GM23338 (cell line): ENCODE measurements at regions not wholly inside any gene's neighbourhood (a gene's known extent, or its start where the extent isn't known, plus 50 kb on each side); places are given as distances from the start of the nearest gene placed in this dataset.

Experiments
- ATAC-seq: fragments of 200-7000 bp; cut with Tn5 transposase; 3 replicates; pipeline ENCODE4 v1.9.1; 2020
- DNase-seq: peaks from one replicate; pipeline ENCODE4 v3.0.0-alpha.2; 2015; ENCODE audit warnings: low spot score
- H2AFZ ChIP-seq: fragments of 200-600 bp; sonication (generic); 2 replicates; pipeline ENCODE4 v1.8.0; 2016; ENCODE audit warnings: antibody characterized with exemption, mild to moderate bottlenecking, moderate library complexity
- H3F3A ChIP-seq: fragments of 200-600 bp; sonication (generic); replicated peaks from 2 replicates; pipeline ENCODE4 v1.8.0; 2017; ENCODE audit warnings: antibody characterized with exemption, mixed run types, low read depth
- H3K27ac ChIP-seq: fragments of 200-600 bp; sonication (generic); 2 replicates; pipeline ENCODE4 v1.6.1; 2016; ENCODE audit warnings: low read depth
- H3K27me3 ChIP-seq: fragments of 200-600 bp; sonication (generic); 2 replicates; pipeline ENCODE4 v1.8.0; 2016; ENCODE audit warnings: mild to moderate bottlenecking, mixed run types, moderate library complexity; ENCODE audit not compliant: insufficient read depth
- H3K36me3 ChIP-seq: fragments of 200-600 bp; sonication (generic); 2 replicates; pipeline ENCODE4 v1.8.0; 2016; ENCODE audit warnings: mild to moderate bottlenecking; ENCODE audit not compliant: insufficient read depth
- H3K4me1 ChIP-seq: fragments of 200-600 bp; sonication (generic); 2 replicates; pipeline ENCODE4 v1.8.0; 2016; ENCODE audit warnings: mild to moderate bottlenecking, moderate library complexity; ENCODE audit not compliant: insufficient read depth
- H3K4me2 ChIP-seq: fragments of 200-600 bp; sonication (generic); 2 replicates; pipeline ENCODE4 v1.7.1; 2017; ENCODE audit warnings: mixed run types
- H3K4me3 ChIP-seq: fragments of 200-600 bp; sonication (generic); 2 replicates; pipeline ENCODE4 v1.6.1; 2016; ENCODE audit warnings: mixed run types
- H3K79me2 ChIP-seq: fragments of 200-600 bp; sonication (generic); replicated peaks from 2 replicates; pipeline ENCODE4 v1.8.0; 2017; ENCODE audit warnings: mild to moderate bottlenecking; ENCODE audit not compliant: insufficient read depth
- H3K9me2 ChIP-seq: fragments of 200-600 bp; sonication (generic); 2 replicates; pipeline ENCODE4 v1.8.0; 2017; ENCODE audit not compliant: insufficient read depth
- H4K20me1 ChIP-seq: fragments of 200-600 bp; sonication (generic); replicated peaks from 2 replicates; pipeline ENCODE4 v1.8.0; 2017; ENCODE audit warnings: mild to moderate bottlenecking; ENCODE audit not compliant: insufficient read depth
- H3K27ac Mint-ChIP-seq: 2 replicates; pipeline ENCODE4 v1.8.0; 2020; ENCODE audit warnings: inconsistent platforms, mild to moderate bottlenecking, moderate library complexity, mixed read lengths
- H3K27me3 Mint-ChIP-seq: 3 replicates; pipeline ENCODE4 v1.8.0; 2022; ENCODE audit warnings: low read depth, mild to moderate bottlenecking, moderate library complexity, mixed read lengths, inconsistent platforms; ENCODE audit not compliant: insufficient read depth, poor library complexity
- H3K36me3 Mint-ChIP-seq: 3 replicates; pipeline ENCODE4 v1.8.0; 2021; ENCODE audit warnings: low read depth, mild to moderate bottlenecking, inconsistent platforms, moderate library complexity, mixed read lengths
- H3K4me1 Mint-ChIP-seq: 3 replicates; pipeline ENCODE4 v1.8.0; 2020; ENCODE audit warnings: mild to moderate bottlenecking, inconsistent platforms, mixed read lengths
- H3K4me3 Mint-ChIP-seq: 3 replicates; pipeline ENCODE4 v1.8.0; 2021; ENCODE audit warnings: moderate library complexity, mild to moderate bottlenecking, inconsistent platforms, mixed read lengths
- H3K9me3 Mint-ChIP-seq: 3 replicates; pipeline ENCODE4 v1.8.0; 2020; ENCODE audit warnings: moderate library complexity, mild to moderate bottlenecking, inconsistent platforms, mixed read lengths
- JUNB ChIP-seq: IDR thresholded peaks from one replicate; pipeline ENCODE4 v1.6.1; 2016; ENCODE audit warnings: antibody characterized with exemption; ENCODE audit not compliant: unreplicated experiment
- POLR2AphosphoS5 ChIP-seq: IDR thresholded peaks from 2 replicates; pipeline ENCODE4 v1.6.1; 2016; ENCODE audit warnings: antibody characterized with exemption, low read depth
- STAT1 ChIP-seq: IDR thresholded peaks from one replicate; pipeline ENCODE4 v1.6.1; 2016; ENCODE audit warnings: antibody characterized with exemption; ENCODE audit not compliant: unreplicated experiment
- ZNF331 ChIP-seq: fragments of 250-450 bp; sonication (Bioruptor Pico); IDR thresholded peaks from 2 replicates; pipeline ENCODE4 v1.5.0; 2020; ENCODE audit warnings: low read depth, mild to moderate bottlenecking, moderate library complexity
- ZNF462 ChIP-seq: fragments of 250-450 bp; sonication (Bioruptor Pico); IDR thresholded peaks from 2 replicates; pipeline ENCODE4 v1.5.0; 2020; ENCODE audit warnings: mild to moderate bottlenecking, moderate library complexity
- TF ChIP-seq, protein P1 (sequence below): IDR thresholded peaks from one replicate; pipeline ENCODE4 v1.6.1; 2018; ENCODE audit warnings: antibody characterized with exemption; ENCODE audit not compliant: unreplicated experiment
- TF ChIP-seq, protein P2 (sequence below): IDR thresholded peaks from 2 replicates; pipeline ENCODE4 v1.6.1; 2016; ENCODE audit warnings: antibody characterized with exemption

DNA sequence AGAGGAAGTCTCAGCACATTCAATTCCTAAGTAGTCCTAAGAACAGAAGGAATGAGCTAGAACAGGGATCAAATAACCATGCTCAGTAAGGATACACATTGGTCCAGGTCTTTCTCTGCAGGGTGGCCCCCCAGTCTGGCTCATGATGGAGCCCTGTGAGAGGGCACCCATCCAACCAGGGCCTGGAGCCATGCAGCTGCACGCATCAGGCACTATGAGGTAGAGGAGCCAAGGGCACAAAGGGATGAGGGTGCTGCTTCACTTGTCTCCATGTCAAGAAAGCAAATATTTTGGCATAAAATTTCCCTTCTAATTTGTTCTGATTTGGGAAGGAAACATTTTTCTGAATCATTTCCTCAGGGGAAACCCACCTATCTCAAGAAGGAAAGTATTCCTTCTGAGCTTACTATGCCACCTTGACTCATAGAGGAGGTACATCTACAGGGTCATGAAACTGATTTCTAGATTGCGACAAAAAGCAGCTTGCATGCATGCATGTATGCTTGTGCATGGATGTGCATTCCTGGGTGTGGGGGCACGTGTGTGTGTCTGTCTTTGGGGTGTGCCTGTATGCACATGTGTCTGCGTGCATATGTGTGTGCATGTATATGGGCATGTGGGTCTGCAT is 600.3 kb downstream of the MID1IP1 start:
- no peak for TF ChIP-seq POLR2AphosphoS5
- Histone ChIP-seq H4K20me1 (no peaks in the 10 kb centered on the region), H3K27ac (no peak overlapping the region), H2AFZ (no peak overlapping the region), H3K4me1 (no peaks in the 10 kb centered on the region), H3K27me3 (no peaks in the 10 kb centered on the region), H3K9me2 (no peaks in the 10 kb centered on the region), H3K36me3 (no peaks in the 10 kb centered on the region), H3K4me2 (no peak overlapping the region), H3K4me3 (no peak overlapping the region), H3K79me2 (no peaks in the 10 kb centered on the region), H3F3A (no peaks in the 10 kb centered on the region)
- Mint-ChIP-seq H3K4me1 (no peaks in the 10 kb centered on the region; the same call in 2 of the 3 replicates), H3K9me3 (no peaks in the 10 kb centered on the region; the same call in 2 of the 3 replicates), H3K36me3 (no peaks in the 10 kb centered on the region), H3K4me3 (no peak overlapping the region), H3K27ac (no peak overlapping the region; the same call in 1 of the 2 replicates), H3K27me3 (no peaks in the 10 kb centered on the region)
- no peak for DNase-seq
- ATAC-seq = no peak

DNA sequence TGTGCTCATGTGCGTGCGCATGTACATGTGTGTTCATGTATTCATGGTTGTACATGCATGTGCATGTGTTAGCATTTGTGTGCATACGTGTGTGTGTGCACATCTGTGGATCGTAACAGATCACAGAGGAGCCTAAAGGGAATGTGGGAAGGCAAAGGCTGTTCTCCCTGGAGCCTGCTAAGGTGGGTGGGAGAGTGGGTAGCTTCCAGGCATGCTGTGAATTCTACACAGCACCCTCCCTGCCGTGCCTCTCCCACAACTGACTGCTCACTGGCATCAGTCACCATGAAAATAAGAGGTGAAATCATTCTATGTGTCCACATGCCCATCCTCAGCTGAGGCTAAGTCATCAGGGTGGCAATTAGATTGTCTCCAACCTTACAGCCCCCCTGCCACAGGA is 600.9 kb downstream of the MID1IP1 start:
- H3K79me2 ChIP-seq = no peaks in the 10 kb centered on the region
- TF ChIP-seq ZNF331 (CRISPR knock-in tag) (no peak), ZNF462 (CRISPR knock-in tag) (no peak), JUNB (no peak), STAT1 (no peak)
- TF ChIP-seq, protein P1, sequence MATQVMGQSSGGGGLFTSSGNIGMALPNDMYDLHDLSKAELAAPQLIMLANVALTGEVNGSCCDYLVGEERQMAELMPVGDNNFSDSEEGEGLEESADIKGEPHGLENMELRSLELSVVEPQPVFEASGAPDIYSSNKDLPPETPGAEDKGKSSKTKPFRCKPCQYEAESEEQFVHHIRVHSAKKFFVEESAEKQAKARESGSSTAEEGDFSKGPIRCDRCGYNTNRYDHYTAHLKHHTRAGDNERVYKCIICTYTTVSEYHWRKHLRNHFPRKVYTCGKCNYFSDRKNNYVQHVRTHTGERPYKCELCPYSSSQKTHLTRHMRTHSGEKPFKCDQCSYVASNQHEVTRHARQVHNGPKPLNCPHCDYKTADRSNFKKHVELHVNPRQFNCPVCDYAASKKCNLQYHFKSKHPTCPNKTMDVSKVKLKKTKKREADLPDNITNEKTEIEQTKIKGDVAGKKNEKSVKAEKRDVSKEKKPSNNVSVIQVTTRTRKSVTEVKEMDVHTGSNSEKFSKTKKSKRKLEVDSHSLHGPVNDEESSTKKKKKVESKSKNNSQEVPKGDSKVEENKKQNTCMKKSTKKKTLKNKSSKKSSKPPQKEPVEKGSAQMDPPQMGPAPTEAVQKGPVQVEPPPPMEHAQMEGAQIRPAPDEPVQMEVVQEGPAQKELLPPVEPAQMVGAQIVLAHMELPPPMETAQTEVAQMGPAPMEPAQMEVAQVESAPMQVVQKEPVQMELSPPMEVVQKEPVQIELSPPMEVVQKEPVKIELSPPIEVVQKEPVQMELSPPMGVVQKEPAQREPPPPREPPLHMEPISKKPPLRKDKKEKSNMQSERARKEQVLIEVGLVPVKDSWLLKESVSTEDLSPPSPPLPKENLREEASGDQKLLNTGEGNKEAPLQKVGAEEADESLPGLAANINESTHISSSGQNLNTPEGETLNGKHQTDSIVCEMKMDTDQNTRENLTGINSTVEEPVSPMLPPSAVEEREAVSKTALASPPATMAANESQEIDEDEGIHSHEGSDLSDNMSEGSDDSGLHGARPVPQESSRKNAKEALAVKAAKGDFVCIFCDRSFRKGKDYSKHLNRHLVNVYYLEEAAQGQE = no peak
- TF ChIP-seq, protein P2, sequence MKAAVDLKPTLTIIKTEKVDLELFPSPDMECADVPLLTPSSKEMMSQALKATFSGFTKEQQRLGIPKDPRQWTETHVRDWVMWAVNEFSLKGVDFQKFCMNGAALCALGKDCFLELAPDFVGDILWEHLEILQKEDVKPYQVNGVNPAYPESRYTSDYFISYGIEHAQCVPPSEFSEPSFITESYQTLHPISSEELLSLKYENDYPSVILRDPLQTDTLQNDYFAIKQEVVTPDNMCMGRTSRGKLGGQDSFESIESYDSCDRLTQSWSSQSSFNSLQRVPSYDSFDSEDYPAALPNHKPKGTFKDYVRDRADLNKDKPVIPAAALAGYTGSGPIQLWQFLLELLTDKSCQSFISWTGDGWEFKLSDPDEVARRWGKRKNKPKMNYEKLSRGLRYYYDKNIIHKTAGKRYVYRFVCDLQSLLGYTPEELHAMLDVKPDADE = no peak
- no peaks in the 10 kb centered on the region for H3K27me3 ChIP-seq
- H2AFZ ChIP-seq = no peak overlapping the region
- no peaks in the 10 kb centered on the region for H3K36me3 ChIP-seq
- H3K9me3 Mint-ChIP-seq = no peaks in the 10 kb centered on the region; the same call in 2 of the 3 replicates
- no peaks in the 10 kb centered on the region for H3K36me3 Mint-ChIP-seq
- no peaks in the 10 kb centered on the region for H4K20me1 ChIP-seq
- H3K27ac ChIP-seq = no peak overlapping the region
- no peak overlapping the region for H3K4me3 ChIP-seq
- DNase-seq (no peak), ATAC-seq (no peak)
- H3K9me2 ChIP-seq = no peaks in the 10 kb centered on the region
- no peak overlapping the region for H3K4me2 ChIP-seq
- no peaks in the 10 kb centered on the region for H3K4me1 Mint-ChIP-seq
- no peak overlapping the region for H3K4me3 Mint-ChIP-seq
- H3F3A ChIP-seq = no peaks in the 10 kb centered on the region
- no peaks in the 10 kb centered on the region for H3K4me1 ChIP-seq
- no peak overlapping the region; the same call in 1 of the 2 replicates for H3K27ac Mint-ChIP-seq
- H3K27me3 Mint-ChIP-seq = no peaks in the 10 kb centered on the region
